ENCODE measurements at regions not wholly inside any gene's neighbourhood (a gene's known extent, or its start where the extent isn't known, plus 50 kb on each side); places are given as distances from the start of the nearest gene placed in this dataset.

DNA sequence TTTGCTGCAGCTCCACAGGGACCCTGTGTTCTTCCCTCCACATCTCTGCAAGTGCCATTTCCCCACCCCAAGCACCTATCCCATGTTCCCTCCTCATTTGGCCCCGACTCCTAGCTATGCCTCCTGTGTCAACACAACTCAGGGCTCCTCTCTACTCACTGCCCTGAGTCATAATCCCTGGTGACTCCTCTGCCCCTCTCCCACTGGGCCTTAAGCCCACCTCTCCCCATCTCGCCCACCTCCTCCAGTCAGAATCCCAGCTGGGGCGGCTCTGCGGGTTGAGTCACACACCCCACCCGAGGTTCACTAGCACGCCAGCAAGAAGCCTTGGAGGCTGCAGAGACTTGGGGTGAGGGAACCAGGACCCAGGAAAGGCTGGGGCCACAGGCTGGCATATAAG, 346.2 kb downstream of the FOXL1 start:
- no peak overlapping the region for H3K4me3 ChIP-seq (ENCODE audit: low read depth, low read length)

DNA sequence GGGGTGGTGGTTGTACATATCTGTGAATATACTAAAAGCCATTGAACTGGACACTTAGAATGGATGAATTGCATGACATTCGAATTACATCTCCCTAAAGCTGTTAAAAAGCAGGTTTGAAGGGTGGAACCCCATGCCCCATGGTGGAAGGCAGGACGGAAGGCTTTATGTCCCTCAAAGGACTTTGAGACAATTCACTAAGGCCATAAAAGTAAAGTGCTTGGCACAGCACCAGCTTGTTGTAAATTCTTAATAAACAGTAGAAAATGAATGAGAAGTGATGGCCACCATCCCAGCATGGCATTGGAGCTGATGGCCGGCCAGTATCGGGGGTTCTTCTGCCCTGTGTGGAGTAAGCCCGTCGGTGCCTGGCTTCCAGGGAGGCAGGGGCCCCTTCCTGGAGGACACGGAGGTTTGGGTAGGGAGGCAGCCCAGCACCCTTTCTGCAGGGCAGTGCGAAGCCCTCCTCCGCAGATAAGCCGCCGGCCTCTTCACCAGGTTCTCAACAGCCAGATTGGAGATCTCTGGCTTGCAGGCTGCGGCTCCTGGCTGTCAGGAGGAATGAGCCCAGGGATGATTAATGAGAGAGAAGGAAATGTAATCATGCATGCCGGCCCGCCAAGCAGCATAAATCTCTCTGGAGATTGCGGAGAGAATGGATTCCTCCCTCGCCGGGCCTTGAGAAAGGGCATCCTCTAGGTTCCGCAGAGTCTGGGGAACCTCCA, 346.9 kb downstream of the FOXL1 start:
- TF ChIP-seq, protein P1, sequence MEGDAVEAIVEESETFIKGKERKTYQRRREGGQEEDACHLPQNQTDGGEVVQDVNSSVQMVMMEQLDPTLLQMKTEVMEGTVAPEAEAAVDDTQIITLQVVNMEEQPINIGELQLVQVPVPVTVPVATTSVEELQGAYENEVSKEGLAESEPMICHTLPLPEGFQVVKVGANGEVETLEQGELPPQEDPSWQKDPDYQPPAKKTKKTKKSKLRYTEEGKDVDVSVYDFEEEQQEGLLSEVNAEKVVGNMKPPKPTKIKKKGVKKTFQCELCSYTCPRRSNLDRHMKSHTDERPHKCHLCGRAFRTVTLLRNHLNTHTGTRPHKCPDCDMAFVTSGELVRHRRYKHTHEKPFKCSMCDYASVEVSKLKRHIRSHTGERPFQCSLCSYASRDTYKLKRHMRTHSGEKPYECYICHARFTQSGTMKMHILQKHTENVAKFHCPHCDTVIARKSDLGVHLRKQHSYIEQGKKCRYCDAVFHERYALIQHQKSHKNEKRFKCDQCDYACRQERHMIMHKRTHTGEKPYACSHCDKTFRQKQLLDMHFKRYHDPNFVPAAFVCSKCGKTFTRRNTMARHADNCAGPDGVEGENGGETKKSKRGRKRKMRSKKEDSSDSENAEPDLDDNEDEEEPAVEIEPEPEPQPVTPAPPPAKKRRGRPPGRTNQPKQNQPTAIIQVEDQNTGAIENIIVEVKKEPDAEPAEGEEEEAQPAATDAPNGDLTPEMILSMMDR (IDR thresholded peaks at IDR 0.05; ENCODE audit: low read depth, low read length), result no peak
- no peak overlapping the region for H3K4me3 ChIP-seq (ENCODE audit: low read depth, low read length)

More for the DNA sequence above, 346.2 kb downstream of the FOXL1 start:
- TF ChIP-seq, protein P1 (IDR thresholded peaks at IDR 0.05; ENCODE audit: low read depth, low read length), result no peak

DNA sequence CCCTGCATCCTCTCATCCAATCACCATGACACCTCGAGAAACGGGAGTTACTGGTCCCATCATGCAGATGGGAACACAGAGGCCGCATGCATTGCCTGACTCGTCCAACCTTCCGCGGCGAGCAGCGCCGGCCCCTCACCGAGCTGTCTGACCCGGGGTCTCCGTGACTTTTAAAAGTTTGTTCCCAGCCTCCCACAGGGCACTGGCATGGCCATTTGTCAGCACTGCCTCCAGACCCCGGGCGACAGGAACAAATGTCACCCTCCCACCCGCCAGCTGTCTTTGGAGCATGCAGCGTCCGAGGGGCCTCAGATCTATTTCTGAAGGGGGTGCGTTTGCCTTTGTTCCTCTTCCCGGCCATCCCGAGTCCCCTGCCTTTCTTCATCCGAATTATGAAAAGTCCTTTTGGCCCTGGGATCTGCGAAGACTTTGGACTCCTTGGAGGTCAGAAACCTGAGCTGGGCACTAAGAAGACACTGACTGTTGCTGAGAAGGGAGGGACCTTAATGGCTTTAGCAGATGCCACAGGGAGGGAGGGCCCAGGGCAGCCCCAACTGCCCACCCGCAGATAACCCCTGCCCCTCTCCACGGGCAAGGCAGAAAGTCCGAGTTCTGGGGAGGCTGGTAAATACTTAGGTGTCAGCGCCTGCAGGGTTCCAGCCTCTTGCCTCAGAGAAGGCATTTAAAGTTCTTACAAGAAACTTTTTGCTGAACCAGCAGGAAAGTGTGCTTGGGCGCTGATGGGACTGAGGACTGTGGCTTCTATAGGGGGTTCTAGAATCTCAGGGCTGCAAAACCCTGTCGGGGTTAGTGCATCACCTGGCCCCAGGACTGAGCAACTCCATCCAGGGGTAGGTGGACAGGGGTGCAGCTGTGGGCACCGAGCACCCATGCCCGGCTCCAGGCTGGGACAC, 348.1 kb downstream of the FOXL1 start:
- TF ChIP-seq, protein P1 (IDR thresholded peaks at IDR 0.05; ENCODE audit: low read depth, low read length), result no peak
- H3K4me3 ChIP-seq (ENCODE audit: low read depth, low read length), result no peak overlapping the region

DNA sequence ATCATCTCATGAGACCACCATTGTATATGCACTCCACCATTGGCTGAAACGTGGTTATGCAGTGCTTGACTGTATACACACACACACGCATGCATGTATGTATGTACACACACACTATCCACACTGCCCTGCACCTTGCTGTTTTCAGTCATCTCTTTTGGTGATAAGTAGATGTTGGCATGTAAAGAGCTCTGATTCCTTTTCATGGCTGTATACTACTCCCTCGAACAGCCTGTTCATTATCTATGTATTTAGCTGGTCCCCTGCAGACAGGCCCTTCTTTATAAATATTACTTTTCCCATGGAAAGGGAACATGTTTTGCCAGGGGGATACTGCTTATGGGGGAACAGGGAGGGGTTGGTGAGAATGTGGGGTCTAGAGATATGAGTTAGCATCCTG, 349.4 kb downstream of the FOXL1 start:
- TF ChIP-seq, protein P1 (IDR thresholded peaks at IDR 0.05; ENCODE audit: low read depth, low read length), result no peak
- H3K4me3 ChIP-seq (ENCODE audit: low read depth, low read length), result no peak overlapping the region

DNA sequence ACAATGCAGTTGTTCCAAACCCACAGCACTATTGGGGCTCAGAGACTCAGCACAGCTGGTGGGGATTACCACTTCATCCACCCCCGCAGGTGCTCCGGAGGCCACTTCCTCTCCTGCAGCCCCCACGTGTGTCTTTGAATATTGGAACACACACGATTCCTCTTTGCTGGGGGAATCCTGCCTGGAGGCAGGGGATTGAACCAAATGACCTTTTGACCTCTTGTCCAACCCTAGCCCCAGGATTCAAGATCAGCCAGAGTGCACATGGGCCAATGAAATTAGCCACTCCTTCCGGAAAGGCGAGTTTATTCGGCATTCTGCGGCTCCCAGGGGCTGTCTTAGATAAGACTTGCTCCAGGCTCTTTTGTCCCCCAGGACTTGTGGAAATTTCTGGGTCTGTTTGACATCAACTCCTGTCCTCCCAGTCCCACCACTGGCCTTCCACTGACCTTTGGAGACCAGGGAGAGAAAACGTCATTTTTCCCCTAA, 350.2 kb downstream of the FOXL1 start:
- TF ChIP-seq, protein P1 (IDR thresholded peaks at IDR 0.05; ENCODE audit: low read depth, low read length), result no peak

DNA sequence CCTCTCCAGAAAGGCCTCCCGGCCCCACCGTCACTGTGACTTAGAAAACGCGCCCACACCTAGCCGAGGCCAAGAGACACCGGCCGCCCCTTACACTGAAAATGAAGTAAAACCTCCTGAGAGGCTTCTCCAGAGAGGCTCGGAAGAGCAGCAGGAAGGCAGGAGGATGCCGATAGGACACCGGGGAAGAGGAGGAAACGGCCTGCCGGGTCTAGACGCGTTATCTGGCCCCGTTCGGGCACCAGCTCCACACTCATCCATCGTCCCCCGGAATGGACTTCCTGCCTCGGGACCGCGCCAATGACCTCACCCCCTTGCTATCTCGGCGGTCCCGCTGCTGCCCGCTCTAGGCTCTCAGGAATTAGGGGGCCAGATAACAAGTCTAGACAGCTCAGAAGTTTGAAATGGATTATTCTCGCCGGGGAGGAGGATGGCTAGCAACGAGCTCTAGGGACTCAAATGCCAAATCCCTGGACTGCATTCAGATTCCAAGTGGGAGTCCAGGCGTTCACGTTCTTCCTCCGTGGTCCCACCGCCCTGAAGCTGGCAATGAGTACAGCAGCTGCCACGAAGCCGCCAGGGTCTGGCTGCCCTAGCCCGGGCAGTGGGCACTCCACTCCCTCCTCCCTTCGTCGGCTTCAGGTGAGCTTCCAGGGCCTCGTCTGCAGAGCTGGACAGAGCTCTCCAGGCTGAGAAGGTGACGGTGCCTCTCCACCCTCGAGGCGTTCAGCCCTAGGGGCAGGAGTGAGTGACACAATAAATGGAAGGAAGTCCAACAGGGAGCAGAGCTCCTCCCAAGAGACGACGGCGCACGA, 350.9 kb downstream of the FOXL1 start:
- TF ChIP-seq, protein P1 (IDR thresholded peaks at IDR 0.05; ENCODE audit: low read depth, low read length), result no peak

More for the DNA sequence above, 350.2 kb downstream of the FOXL1 start:
- no peak overlapping the region for H3K4me3 ChIP-seq (ENCODE audit: low read depth, low read length)

More for the DNA sequence above, 350.9 kb downstream of the FOXL1 start:
- no peak overlapping the region for H3K4me3 ChIP-seq (ENCODE audit: low read depth, low read length)
